C4-2B (cell line): ENCODE measurements at regions not wholly inside any gene's neighbourhood (a gene's known extent, or its start where the extent isn't known, plus 50 kb on each side); places are given as distances from the start of the nearest gene placed in this dataset.

Experiments
- ZFX ChIP-seq: fragments of 450-650 bp; IDR thresholded peaks from 2 replicates; pipeline ENCODE4 v1.6.1; 2017
- TF ChIP-seq, protein P1 (sequence below): fragments of 450-650 bp; conservative IDR thresholded peaks from 2 replicates; pipeline ENCODE4 v1.5.1; 2017; ENCODE audit warnings: mild to moderate bottlenecking

DNA sequence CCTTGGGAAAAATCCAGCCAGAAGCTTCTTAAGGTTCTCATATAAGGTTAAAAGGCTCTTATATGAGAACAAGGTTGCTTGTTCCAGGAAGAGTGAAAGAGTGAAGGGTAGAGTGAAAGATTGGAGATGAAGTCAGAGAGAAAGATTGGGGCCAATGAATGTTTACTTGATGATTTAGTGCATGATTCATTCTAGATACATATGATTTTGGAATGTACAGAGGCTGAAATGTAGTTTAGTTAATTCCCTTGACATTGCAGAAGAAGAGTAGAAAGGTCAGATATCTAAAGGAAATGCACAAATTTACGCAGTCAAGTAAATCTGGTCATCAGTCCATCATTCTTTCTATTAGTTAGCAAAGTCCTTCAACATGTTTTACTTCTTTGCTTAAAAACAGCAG, 619.8 kb upstream of the ZNF717 start:
- TF ChIP-seq, protein P1, sequence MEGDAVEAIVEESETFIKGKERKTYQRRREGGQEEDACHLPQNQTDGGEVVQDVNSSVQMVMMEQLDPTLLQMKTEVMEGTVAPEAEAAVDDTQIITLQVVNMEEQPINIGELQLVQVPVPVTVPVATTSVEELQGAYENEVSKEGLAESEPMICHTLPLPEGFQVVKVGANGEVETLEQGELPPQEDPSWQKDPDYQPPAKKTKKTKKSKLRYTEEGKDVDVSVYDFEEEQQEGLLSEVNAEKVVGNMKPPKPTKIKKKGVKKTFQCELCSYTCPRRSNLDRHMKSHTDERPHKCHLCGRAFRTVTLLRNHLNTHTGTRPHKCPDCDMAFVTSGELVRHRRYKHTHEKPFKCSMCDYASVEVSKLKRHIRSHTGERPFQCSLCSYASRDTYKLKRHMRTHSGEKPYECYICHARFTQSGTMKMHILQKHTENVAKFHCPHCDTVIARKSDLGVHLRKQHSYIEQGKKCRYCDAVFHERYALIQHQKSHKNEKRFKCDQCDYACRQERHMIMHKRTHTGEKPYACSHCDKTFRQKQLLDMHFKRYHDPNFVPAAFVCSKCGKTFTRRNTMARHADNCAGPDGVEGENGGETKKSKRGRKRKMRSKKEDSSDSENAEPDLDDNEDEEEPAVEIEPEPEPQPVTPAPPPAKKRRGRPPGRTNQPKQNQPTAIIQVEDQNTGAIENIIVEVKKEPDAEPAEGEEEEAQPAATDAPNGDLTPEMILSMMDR, result no peak
- TF ChIP-seq ZFX, result no peak
